ENCODE measurements at regions not wholly inside any gene's neighbourhood (a gene's known extent, or its start where the extent isn't known, plus 50 kb on each side); places are given as distances from the start of the nearest gene placed in this dataset.

GRCh38 chr20:12435268-12435667 is 517.6 kb downstream of the BTBD3 start:
- DNase-seq (ENCODE audit: low spot score in 2 of 2) = no peak
- TF ChIP-seq POLR2A (IDR thresholded peaks at IDR 0.05) (no peak), CTCF (IDR thresholded peaks at IDR 0.05) (no peak)
- 69 to 70% methylated on average over 4 of the region's 4 CpGs for WGBS, 2 donors
- no peak overlapping the region for H3K4me3 ChIP-seq (ENCODE audit: low read depth, poor library complexity, severe bottlenecking)
- intact Hi-C loops (cut with DNase I; ENCODE audit: low total_unique reads) = no loop called here

- no peak overlapping the region for H3K4me3 ChIP-seq (ENCODE audit: low read depth, poor library complexity, severe bottlenecking)
- intact Hi-C loops (cut with DNase I; ENCODE audit: low total_unique reads) = no loop called here
- no peak for DNase-seq (ENCODE audit: low spot score in 2 of 2)
- 93 to 96% methylated on average over 1 of the region's 1 CpG for WGBS, 2 donors
- TF ChIP-seq CTCF (IDR thresholded peaks at IDR 0.05) (no peak), POLR2A (IDR thresholded peaks at IDR 0.05) (no peak)
Observed at GRCh38 chr20:12453711-12454110, 536.0 kb downstream of the BTBD3 start.

GRCh38 chr20:12455148-12455547 is 537.5 kb downstream of the BTBD3 start:
- TF ChIP-seq POLR2A (IDR thresholded peaks at IDR 0.05) = no peak
- no peak for TF ChIP-seq CTCF (IDR thresholded peaks at IDR 0.05)
- no peak overlapping the region for H3K4me3 ChIP-seq (ENCODE audit: low read depth, poor library complexity, severe bottlenecking)
- DNase-seq (ENCODE audit: low spot score in 2 of 2) = no peak
- intact Hi-C loops (cut with DNase I; ENCODE audit: low total_unique reads) = no loop called here

- DNase-seq (ENCODE audit: low spot score in 2 of 2) = no peak
- TF ChIP-seq POLR2A (IDR thresholded peaks at IDR 0.05) (no peak), CTCF (IDR thresholded peaks at IDR 0.05) (no peak)
- H3K4me3 ChIP-seq (ENCODE audit: low read depth, poor library complexity, severe bottlenecking) = no peak overlapping the region
- intact Hi-C loops (cut with DNase I; ENCODE audit: low total_unique reads) = no loop called here
Observed at GRCh38 chr20:12458241-12458640, 540.5 kb downstream of the BTBD3 start.

GRCh38 chr20:12464036-12464435 is 544.7 kb upstream of the SPTLC3 start:
- no peak for DNase-seq (ENCODE audit: low spot score in 2 of 2)
- no peak for TF ChIP-seq CTCF (IDR thresholded peaks at IDR 0.05)
- no peak for TF ChIP-seq POLR2A (IDR thresholded peaks at IDR 0.05)
- intact Hi-C loops (cut with DNase I; ENCODE audit: low total_unique reads) = no loop called here
- WGBS, 2 donors = 79 to 89% methylated on average over 3 of the region's 3 CpGs
- H3K4me3 ChIP-seq (ENCODE audit: low read depth, poor library complexity, severe bottlenecking) = no peak overlapping the region

GRCh38 chr20:12466915-12467314 is 541.9 kb upstream of the SPTLC3 start:
- 52 to 61% methylated on average over 2 of the region's 2 CpGs for WGBS, 2 donors
- intact Hi-C loops (cut with DNase I; ENCODE audit: low total_unique reads) = no loop called here
- H3K4me3 ChIP-seq (ENCODE audit: low read depth, poor library complexity, severe bottlenecking) = no peak overlapping the region
- no peak for DNase-seq (ENCODE audit: low spot score in 2 of 2)
- TF ChIP-seq POLR2A (IDR thresholded peaks at IDR 0.05) (no peak), CTCF (IDR thresholded peaks at IDR 0.05) (no peak)

Measured in lower leg skin (tissue), 4 donors.